CD4-positive, alpha-beta T cell treated with Interleukin-17A for 1 hour (primary cell): ENCODE measurements at regions not wholly inside any gene's neighbourhood (a gene's known extent, or its start where the extent isn't known, plus 50 kb on each side); places are given as distances from the start of the nearest gene placed in this dataset.

ENCODE experiments used
- DNase-seq: peaks from one replicate; pipeline ENCODE4 v3.0.0-alpha.2; 2020

GRCh38 chr15:55016225-55016624, 180.5 kb downstream of the RSL24D1 start:
- DNase-seq: no peak

- DNase-seq: no peak
These were observed 181.7 kb downstream of the RSL24D1 start for GRCh38 chr15:55015093-55015445.

GRCh38 chr15:55014391-55015092, 182.2 kb downstream of the RSL24D1 start:
- DNase-seq: no peak

GRCh38 chr15:55008421-55008820, 188.3 kb downstream of the RSL24D1 start:
- no peak for DNase-seq

GRCh38 chr15:55007561-55007960, 189.2 kb downstream of the RSL24D1 start:
- no peak for DNase-seq

GRCh38 chr15:55005679-55006078, 191.1 kb downstream of the RSL24D1 start:
- no peak for DNase-seq

GRCh38 chr15:55003965-55004873, 192.5 kb downstream of the RSL24D1 start:
- no peak for DNase-seq

- DNase-seq: no peak
These were observed 198.1 kb downstream of the RSL24D1 start for GRCh38 chr15:54998661-54999060.

GRCh38 chr15:54990793-54991192, 205.9 kb downstream of the RSL24D1 start:
- DNase-seq: no peak

GRCh38 chr15:54987881-54988280, 208.9 kb downstream of the RSL24D1 start:
- no peak for DNase-seq

- DNase-seq: no peak
These were observed 216.8 kb downstream of the RSL24D1 start for GRCh38 chr15:54979964-54980363.

GRCh38 chr15:54962637-54963036, 234.1 kb downstream of the RSL24D1 start:
- DNase-seq: no peak

GRCh38 chr15:54960266-54960665, 236.5 kb downstream of the RSL24D1 start:
- no peak for DNase-seq

- DNase-seq: no peak
These were observed 255.3 kb downstream of the RSL24D1 start for GRCh38 chr15:54941417-54941816.

- DNase-seq: no peak
These were observed 279.4 kb downstream of the RSL24D1 start for GRCh38 chr15:54917312-54917711.

- DNase-seq: no peak
These were observed 281.4 kb downstream of the RSL24D1 start for GRCh38 chr15:54915380-54915779.

- DNase-seq: no peak
These were observed 312.4 kb downstream of the RSL24D1 start for GRCh38 chr15:54884312-54884711.

- DNase-seq: no peak
These were observed 336.8 kb downstream of the RSL24D1 start for GRCh38 chr15:54859982-54860381.

- no peak for DNase-seq
These were observed 342.1 kb downstream of the RSL24D1 start for GRCh38 chr15:54854667-54855066.

GRCh38 chr15:54850101-54850500, 346.6 kb downstream of the RSL24D1 start:
- no peak for DNase-seq

- DNase-seq: no peak
These were observed 353.7 kb downstream of the RSL24D1 start for GRCh38 chr15:54843006-54843405.

- no peak for DNase-seq
These were observed 354.9 kb downstream of the RSL24D1 start for GRCh38 chr15:54841701-54842305.

GRCh38 chr15:54840621-54841398, 355.9 kb downstream of the RSL24D1 start:
- no peak for DNase-seq
